Nephron (organoid): ENCODE measurements at regions not wholly inside any gene's neighbourhood (a gene's known extent, or its start where the extent isn't known, plus 50 kb on each side); places are given as distances from the start of the nearest gene placed in this dataset.
"Not testable (repeated sequence)": the region's sequence is repeated elsewhere in the genome, so short reads cannot be mapped to it uniquely, and the experiment has no call there.

ENCODE experiments used
- H3K27ac Mint-ChIP-seq, 3 experiments: 2 replicates each; pipeline ENCODE4 v1.8.0; 2020; ENCODE audit warnings: mixed read lengths in 3 of 3, mild to moderate bottlenecking in 2 of 3, moderate library complexity in 1 of 3
- H3K27me3 Mint-ChIP-seq: 2 replicates; pipeline ENCODE4 v1.8.0; 2021; ENCODE audit warnings: low read depth, mild to moderate bottlenecking, moderate library complexity, mixed read lengths
- H3K36me3 Mint-ChIP-seq: 2 replicates; pipeline ENCODE4 v1.8.0; 2020; ENCODE audit warnings: low read depth, mixed read lengths
- H3K4me1 Mint-ChIP-seq: 2 replicates; pipeline ENCODE4 v1.8.0; 2020; ENCODE audit warnings: mixed read lengths
- H3K4me3 Mint-ChIP-seq, 3 experiments: 2 replicates each; pipeline ENCODE4 v1.8.0; 2020; ENCODE audit warnings: mild to moderate bottlenecking in 3 of 3, mixed read lengths in 3 of 3, moderate library complexity in 2 of 3
- H3K9me3 Mint-ChIP-seq: 2 replicates; pipeline ENCODE4 v1.8.0; 2020; ENCODE audit warnings: mixed read lengths
- CTCF ChIP-seq, 3 experiments: fragments of 200-600 bp; sonication (generic); IDR thresholded peaks; one replicate each; pipeline ENCODE4 v1.5.0; 2021; ENCODE audit warnings: antibody characterized with exemption in 3 of 3; ENCODE audit not compliant: unreplicated experiment in 3 of 3

- Mint-ChIP-seq H3K4me3 (no peak overlapping the region), H3K27ac (no peak overlapping the region), H3K27me3 (peaks cover 6% of the 10 kb centered on the region), H3K4me1 (no peaks in the 10 kb centered on the region), H3K9me3 (peaks cover 5% of the 10 kb centered on the region), H3K36me3 (no peaks in the 10 kb centered on the region)
- TF ChIP-seq CTCF (IDR thresholded peaks at IDR 0.05; ENCODE audit: unreplicated experiment in 3 of 3): no peak
These were observed 163.9 kb downstream of the RPLP1 start for GRCh38 chr15:69616558-69616957.

GRCh38 chr15:69617144-69617543 lies 164.5 kb downstream of the RPLP1 start:
- H3K4me3 Mint-ChIP-seq, H3K27ac Mint-ChIP-seq, H3K9me3 Mint-ChIP-seq, H3K36me3 Mint-ChIP-seq, H3K4me1 Mint-ChIP-seq, H3K27me3 Mint-ChIP-seq: not testable (repeated sequence)

GRCh38 chr15:69623392-69624154 lies 171.0 kb downstream of the RPLP1 start:
- H3K4me3 Mint-ChIP-seq: no peak overlapping the region
- peaks cover 25% of the 10 kb centered on the region for H3K9me3 Mint-ChIP-seq
- H3K4me1 Mint-ChIP-seq: peaks cover 18% of the 10 kb centered on the region
- no peak for TF ChIP-seq CTCF (IDR thresholded peaks at IDR 0.05; ENCODE audit: unreplicated experiment in 3 of 3)
- H3K36me3 Mint-ChIP-seq: peaks cover 4% of the 10 kb centered on the region
- H3K27ac Mint-ChIP-seq: no peak overlapping the region
- peaks cover 22% of the 10 kb centered on the region for H3K27me3 Mint-ChIP-seq

- Mint-ChIP-seq H3K27me3 (peaks cover 22% of the 10 kb centered on the region), H3K4me1 (peaks cover 18% of the 10 kb centered on the region), H3K4me3 (no peak overlapping the region), H3K27ac (no peak overlapping the region), H3K36me3 (peaks cover 4% of the 10 kb centered on the region), H3K9me3 (peaks cover 28% of the 10 kb centered on the region)
- TF ChIP-seq CTCF (IDR thresholded peaks at IDR 0.05; ENCODE audit: unreplicated experiment in 3 of 3): no peak
These were observed 171.5 kb downstream of the RPLP1 start for GRCh38 chr15:69624155-69624520.

- H3K9me3 Mint-ChIP-seq: peaks cover 28% of the 10 kb centered on the region
- H3K4me3 Mint-ChIP-seq: no peak overlapping the region
- H3K27ac Mint-ChIP-seq: no peak overlapping the region
- H3K4me1 Mint-ChIP-seq: peaks cover 18% of the 10 kb centered on the region
- H3K27me3 Mint-ChIP-seq: peaks cover 28% of the 10 kb centered on the region
- TF ChIP-seq CTCF (IDR thresholded peaks at IDR 0.05; ENCODE audit: unreplicated experiment in 3 of 3): no peak
- peaks cover 4% of the 10 kb centered on the region for H3K36me3 Mint-ChIP-seq
These were observed 172.2 kb downstream of the RPLP1 start for GRCh38 chr15:69624816-69625215.

GRCh38 chr15:69625328-69625727 lies 172.7 kb downstream of the RPLP1 start:
- Mint-ChIP-seq H3K27ac (no peak overlapping the region), H3K9me3 (peaks cover 23% of the 10 kb centered on the region), H3K36me3 (peaks cover 4% of the 10 kb centered on the region), H3K4me3 (no peak overlapping the region), H3K4me1 (peaks cover 18% of the 10 kb centered on the region), H3K27me3 (peaks cover 33% of the 10 kb centered on the region)
- TF ChIP-seq CTCF (IDR thresholded peaks at IDR 0.05; ENCODE audit: unreplicated experiment in 3 of 3): no peak
